HG02884 (cell line): ENCODE measurements at regions not wholly inside any gene's neighbourhood (a gene's known extent, or its start where the extent isn't known, plus 50 kb on each side); places are given as distances from the start of the nearest gene placed in this dataset.
"Not testable (repeated sequence)": the region's sequence is repeated elsewhere in the genome, so short reads cannot be mapped to it uniquely, and the experiment has no call there.

ENCODE experiments used
- ATAC-seq: cut with Tn5 transposase; IDR thresholded peaks from one replicate; pipeline ENCODE4 v1.9.1; 2021; ENCODE audit warnings: mild to moderate bottlenecking, moderate library complexity; ENCODE audit not compliant: unreplicated experiment

DNA sequence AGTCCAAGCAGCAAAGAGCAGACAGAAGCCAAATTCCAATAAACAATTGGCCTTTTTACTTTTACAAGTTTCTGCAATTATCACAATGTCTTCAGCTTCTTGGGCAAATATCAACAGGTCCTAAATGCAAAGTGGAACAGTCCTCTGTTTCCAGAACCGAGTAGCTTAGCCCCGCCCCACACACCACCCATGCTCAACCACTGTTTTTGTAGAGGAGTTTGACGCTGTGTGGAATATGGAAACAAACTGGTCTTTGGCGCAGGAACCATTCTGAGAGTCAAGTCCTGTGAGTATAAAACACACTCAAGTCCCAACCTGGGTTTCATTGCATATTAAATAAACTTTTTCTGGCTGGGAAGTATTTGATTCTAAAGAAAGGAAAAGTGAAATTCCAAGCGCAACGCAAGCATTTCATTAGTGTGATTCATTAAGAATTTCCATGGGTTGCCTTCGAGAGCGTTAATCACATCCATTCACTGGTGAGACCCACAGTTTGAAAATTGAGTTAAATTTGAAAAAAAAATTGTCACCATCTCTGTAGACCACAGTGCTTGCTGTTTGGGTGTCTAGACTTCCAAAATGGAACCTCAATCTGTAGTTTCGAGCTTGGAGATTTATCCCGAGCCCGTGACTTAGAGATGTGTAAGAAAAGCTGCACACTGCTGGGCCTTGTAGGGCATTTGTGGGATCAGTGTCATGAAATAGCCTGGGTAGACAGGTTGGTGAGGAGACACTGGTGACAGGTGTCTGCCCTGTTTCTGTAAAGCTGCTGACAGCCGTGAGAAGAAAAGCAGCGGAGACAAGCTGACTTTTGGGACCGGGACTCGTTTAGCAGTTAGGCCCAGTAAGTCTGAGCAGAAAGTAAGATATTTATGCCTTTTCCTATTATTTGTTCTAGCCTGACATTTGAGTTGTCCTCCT is 96.1 kb downstream of the DAD1 start:
- no peak for ATAC-seq

DNA sequence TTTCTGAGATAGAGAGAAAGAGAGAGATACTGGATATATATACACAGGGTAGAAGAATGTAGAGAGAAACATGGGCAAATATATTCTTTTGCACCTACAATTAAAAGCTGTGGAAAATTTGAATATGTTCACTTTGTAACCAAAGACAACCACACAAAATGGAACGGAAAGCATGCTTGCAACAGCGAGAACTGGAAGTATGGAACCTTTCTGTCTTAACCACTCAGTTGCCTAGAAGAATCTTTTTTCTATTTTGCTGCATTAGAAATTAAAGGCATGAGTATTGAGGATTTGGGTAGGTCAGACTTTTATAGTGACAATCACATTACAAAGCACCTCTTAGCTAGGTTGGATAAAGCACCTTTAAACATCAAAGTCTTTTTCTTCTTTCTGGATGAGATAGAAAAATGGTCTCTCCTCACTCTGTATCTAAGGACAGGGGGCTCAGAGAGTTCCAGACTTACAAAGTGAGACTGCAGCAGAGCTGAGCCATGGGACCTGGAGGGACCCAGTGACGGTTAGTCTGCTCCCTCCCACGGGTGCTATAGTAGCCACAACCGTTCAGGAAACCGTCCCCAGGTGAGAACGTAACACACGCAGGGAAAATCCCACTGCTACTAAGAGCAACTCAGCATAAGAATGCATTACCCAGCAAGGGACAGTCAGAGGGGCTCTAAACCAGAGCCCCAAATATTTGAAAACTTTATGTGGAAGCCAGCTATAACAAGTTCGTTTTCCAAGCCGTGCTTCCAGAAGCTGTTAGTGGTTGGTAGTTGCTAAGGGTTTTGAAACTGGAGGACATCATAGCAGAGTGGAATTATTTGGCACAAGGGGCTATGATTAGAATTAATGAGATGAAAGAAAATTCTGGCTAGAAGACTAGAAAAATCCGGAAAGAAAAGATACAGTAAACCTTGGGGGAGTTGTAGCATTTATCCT is 97.1 kb downstream of the DAD1 start:
- peak; percentile 43 for ATAC-seq

- not testable (repeated sequence) for ATAC-seq
These were observed 98.0 kb downstream of the DAD1 start for GRCh38 chr14:22491053-22491452.

GRCh38 chr14:22489957-22490950 is 98.8 kb downstream of the DAD1 start:
- ATAC-seq, result no peak

- ATAC-seq, result no peak
These were observed 99.8 kb downstream of the DAD1 start for GRCh38 chr14:22489244-22489545.

GRCh38 chr14:22488522-22489243 is 100.3 kb downstream of the DAD1 start:
- no peak for ATAC-seq

DNA sequence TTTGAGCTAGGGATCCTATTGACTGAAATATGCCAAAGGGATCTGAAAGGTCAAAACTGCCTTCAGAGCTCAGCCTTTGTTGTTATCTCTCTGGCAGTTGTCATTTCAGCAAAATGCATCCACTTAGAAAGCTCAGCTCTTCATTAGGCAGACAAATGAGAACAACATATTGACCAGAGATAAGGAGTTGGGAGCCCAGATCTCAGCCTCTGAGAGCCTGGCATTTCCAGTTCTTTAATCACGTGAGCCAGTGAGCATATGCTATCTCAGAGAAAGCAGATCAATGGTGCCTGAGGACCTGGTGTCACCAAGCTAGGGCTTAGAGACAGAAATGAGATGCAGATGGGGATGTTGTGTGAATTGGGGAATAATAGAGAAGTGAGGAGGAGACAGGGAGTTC is 101.1 kb downstream of the DAD1 start:
- ATAC-seq, result no peak

GRCh38 chr14:22487401-22487800 is 101.6 kb downstream of the DAD1 start:
- no peak for ATAC-seq

- no peak for ATAC-seq
These were observed 102.3 kb downstream of the DAD1 start for GRCh38 chr14:22486675-22487074.

DNA sequence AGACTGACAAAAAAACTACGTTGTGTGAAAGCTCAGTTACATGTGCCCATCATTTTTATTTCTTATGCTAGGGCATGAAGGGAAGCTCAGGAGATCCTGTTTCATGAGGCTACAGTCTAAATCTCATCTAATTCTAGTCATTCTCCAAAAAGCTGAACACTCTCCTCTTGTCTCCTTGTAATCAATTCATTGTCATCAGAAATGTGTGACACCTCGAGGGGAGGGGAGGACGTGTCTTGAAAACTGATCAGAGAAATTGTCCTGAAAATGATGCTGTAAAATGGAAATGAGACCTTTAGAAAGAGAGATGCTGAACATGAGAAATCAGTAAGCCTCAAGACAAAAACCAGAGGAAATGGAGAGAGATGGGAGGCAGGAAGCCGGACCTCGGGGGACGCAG is 103.4 kb downstream of the DAD1 start:
- no peak for ATAC-seq

DNA sequence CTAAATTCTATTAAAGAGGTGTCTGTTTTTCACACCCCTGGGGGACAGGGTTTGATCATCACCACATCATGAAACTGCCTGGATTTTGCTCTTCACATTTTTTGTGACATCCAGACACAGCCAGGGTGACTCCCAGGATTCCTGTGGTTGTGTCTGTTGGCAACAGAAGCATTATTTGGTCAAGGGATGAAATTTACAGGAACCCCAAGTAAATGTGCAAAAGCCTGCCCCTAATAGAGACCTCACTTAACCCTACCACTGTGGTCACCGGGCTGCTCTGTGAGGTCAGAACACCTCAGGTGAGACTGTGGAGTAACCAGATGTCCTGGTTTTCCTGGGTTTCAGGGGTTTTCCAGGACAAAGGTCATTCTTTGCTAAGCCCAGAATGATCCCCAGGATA is 103.8 kb downstream of the DAD1 start:
- no peak for ATAC-seq

- no peak for ATAC-seq
These were observed 104.4 kb downstream of the DAD1 start for GRCh38 chr14:22484632-22485031.

DNA sequence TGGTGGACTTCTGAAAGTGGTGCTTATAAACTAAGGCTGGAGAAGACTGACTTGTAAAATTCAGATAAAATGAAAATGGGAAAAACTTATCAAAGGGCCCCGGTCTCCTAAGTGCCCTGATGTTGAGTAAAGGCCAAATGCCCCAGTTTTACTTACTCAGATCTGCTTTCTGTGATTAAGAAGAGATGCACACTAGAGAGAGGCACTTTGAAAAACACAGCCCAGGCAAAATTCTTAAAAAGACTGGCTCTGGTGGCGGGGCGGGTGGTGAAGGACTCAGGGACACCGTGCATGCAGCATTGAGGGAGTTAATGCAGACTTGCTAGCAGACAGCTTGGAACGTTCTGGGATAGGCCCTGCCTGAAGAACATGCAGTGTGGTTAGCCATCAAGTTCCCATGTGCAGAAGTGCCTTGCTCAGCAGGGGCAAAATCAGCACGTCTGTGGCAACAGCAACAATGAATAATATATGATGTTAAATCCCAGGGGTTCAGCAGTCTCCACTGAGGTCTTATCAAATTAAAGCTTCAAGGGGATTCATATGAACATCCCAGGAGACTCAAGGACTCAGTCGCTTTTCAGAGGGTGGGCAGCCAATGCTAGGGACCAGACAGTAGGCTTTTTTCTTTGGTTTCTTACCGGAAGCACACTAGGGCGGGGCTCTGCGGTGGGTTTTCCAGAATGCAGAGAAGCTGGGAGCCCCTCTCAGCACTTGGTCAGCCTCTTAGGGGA is 105.0 kb downstream of the DAD1 start:
- no peak for ATAC-seq

GRCh38 chr14:22482782-22483553 is 106.1 kb downstream of the DAD1 start:
- no peak for ATAC-seq

DNA sequence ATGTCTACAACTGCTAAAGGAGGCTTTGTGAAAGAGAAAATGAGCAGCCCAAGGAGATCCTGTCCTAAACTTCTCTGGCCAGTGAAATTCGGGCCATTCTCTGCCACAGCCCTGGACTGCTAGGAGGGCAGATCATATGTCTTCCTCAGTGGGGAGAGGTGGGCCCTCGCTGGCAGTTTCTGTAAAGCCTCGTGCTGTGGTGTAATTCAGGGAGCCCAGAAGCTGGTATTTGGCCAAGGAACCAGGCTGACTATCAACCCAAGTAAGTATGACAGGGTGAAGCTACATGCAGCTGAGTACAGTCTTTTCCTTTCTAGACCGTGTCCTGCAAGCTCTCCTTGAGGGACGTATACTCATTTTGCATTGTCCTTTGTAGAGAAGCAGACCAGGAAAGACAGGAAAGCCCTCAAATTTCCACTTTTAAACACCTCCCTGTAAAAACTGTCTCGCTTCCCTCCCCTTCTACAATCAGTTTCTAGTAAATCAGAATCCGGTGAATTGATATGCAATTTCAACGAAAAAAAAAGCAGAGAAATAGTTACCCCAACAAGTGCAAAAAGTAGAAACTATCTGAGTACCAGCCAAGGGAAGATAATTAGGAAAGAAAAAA is 106.8 kb downstream of the DAD1 start:
- ATAC-seq, result no peak

GRCh38 chr14:22481546-22481945 is 107.5 kb downstream of the DAD1 start:
- ATAC-seq, result no peak

GRCh38 chr14:22479776-22480464 is 109.1 kb downstream of the DAD1 start:
- no peak for ATAC-seq

DNA sequence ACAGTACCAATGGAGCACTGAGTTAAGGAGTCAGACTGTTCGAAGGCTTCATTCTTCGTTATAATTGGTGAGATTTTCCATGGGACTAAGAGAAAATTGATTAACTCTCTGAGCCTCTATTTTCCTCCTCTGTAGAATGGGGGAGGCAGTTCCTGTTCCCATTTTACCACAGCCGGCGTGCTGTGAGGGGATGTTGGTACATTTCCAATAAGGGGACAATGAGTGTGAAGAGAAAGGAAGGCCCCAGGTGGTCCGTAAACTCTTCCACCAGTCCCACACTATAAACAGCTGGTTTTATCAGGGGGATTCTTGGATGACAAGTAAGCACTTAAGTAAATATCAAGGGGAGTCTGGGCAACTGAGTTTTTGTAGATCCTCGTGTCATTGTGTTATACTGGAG is 109.9 kb downstream of the DAD1 start:
- ATAC-seq, result no peak
